OCI-LY7 (cell line): ENCODE measurements at regions not wholly inside any gene's neighbourhood (a gene's known extent, or its start where the extent isn't known, plus 50 kb on each side); places are given as distances from the start of the nearest gene placed in this dataset.
A peak's percentile ranks its signal among the peaks of the same experiment; 100 is the strongest.

Source experiments
- BruUV-seq: library from RNA; stranded (reverse); fragments of 400-500 nt; replicated peaks from 2 replicates; lab custom pipeline; 2021; lab: Mats Ljungman, UMichigan
- CTCF ChIA-PET: fragments of 300-600 bp; sonication (Branson Sonifier 250); formaldehyde crosslinking; loops from one replicate; lab custom pipeline; 2022; ENCODE audit warnings: antibody characterized with exemption; ENCODE audit not compliant: unreplicated experiment; lab: Charles Lee
- POLR2A ChIA-PET: fragments of 300-600 bp; sonication (Branson Sonifier 250); formaldehyde crosslinking; loops from one replicate; lab custom pipeline; 2022; ENCODE audit warnings: antibody characterized with exemption; lab: Charles Lee
- DNase-seq: peaks from one replicate; pipeline ENCODE4 v3.0.0-alpha.2; 2015; ENCODE audit warnings: low spot score
- H2AFZ ChIP-seq: fragments of 200-600 bp; sonication (generic), shearing (Covaris generic); 2 replicates; pipeline ENCODE4 v1.6.1; 2014; ENCODE audit warnings: mild to moderate bottlenecking, antibody characterized with exemption, low read length, moderate library complexity
- H3K27ac ChIP-seq: fragments of 200-600 bp; sonication (generic); 2 replicates; pipeline ENCODE4 v1.5.1; 2014; ENCODE audit warnings: mixed run types, low read depth, mild to moderate bottlenecking, moderate library complexity, low read length, inconsistent platforms; ENCODE audit not compliant: poor library complexity, severe bottlenecking
- H3K36me3 ChIP-seq: fragments of 200-600 bp; sonication (generic); 2 replicates; pipeline ENCODE4 v1.6.1; 2014; ENCODE audit warnings: mild to moderate bottlenecking, antibody characterized with exemption, low read length, moderate library complexity, mixed read lengths; ENCODE audit not compliant: insufficient read depth
- H3K4me1 ChIP-seq: fragments of 200-600 bp; sonication (generic); 2 replicates; pipeline ENCODE4 v1.5.1; 2014; ENCODE audit warnings: mild to moderate bottlenecking, low read length; ENCODE audit not compliant: insufficient read depth, poor library complexity, severe bottlenecking
- H3K4me2 ChIP-seq: fragments of 200-600 bp; sonication (generic); 2 replicates; pipeline ENCODE4 v1.6.1; 2014; ENCODE audit warnings: mild to moderate bottlenecking, low read length
- H3K4me3 ChIP-seq: fragments of 200-600 bp; sonication (generic); 2 replicates; pipeline ENCODE4 v1.5.1; 2014; ENCODE audit warnings: mild to moderate bottlenecking, low read depth, low read length; ENCODE audit not compliant: poor library complexity, severe bottlenecking
- H3K79me2 ChIP-seq: fragments of 200-600 bp; sonication (generic); 2 replicates; pipeline ENCODE4 v1.6.1; 2016; ENCODE audit warnings: low read depth, mild to moderate bottlenecking, low read length, moderate library complexity, mixed read lengths; ENCODE audit not compliant: insufficient read depth
- H3K9me2 ChIP-seq: fragments of 200-600 bp; sonication (generic); 2 replicates; pipeline ENCODE4 v1.6.1; 2016; ENCODE audit warnings: mild to moderate bottlenecking, low read length, mixed read lengths; ENCODE audit not compliant: insufficient read depth
- H3K9me3 ChIP-seq: fragments of 200-600 bp; sonication (generic); 2 replicates; pipeline ENCODE4 v1.6.1; 2014; ENCODE audit warnings: mild to moderate bottlenecking, mixed run types, low read length, mixed read lengths
- H4K20me1 ChIP-seq: fragments of 200-600 bp; sonication (generic); 2 replicates; pipeline ENCODE4 v1.6.1; 2014; ENCODE audit warnings: mild to moderate bottlenecking, antibody characterized with exemption, low read length, moderate library complexity, mixed read lengths; ENCODE audit not compliant: insufficient read depth
- CTCF ChIP-seq: fragments of 200-600 bp; sonication (generic); conservative IDR thresholded peaks from 2 replicates; pipeline ENCODE4 v1.5.1; 2014; ENCODE audit warnings: mild to moderate bottlenecking, antibody characterized with exemption, low read length, moderate library complexity, mixed read lengths
- EZH2phosphoT487 ChIP-seq: fragments of 200-600 bp; sonication (generic); IDR thresholded peaks from 2 replicates; pipeline ENCODE4 v1.6.1; 2018; ENCODE audit warnings: low read depth, borderline replicate concordance, mild to moderate bottlenecking, mixed run types, antibody characterized with exemption, low read length, moderate library complexity, mixed read lengths
- intact Hi-C: fragments of 100-400 bp; cut with micrococcal nuclease; formaldehyde crosslinking; loops from one replicate; pipeline ENCODE4 v1.10.0; 2022; ENCODE audit not compliant: unreplicated experiment

GRCh38 chr2:59713577-59713976 lies 839.9 kb downstream of the BCL11A start:
- Histone ChIP-seq H4K20me1 (no peaks in the 10 kb centered on the region), H3K79me2 (no peaks in the 10 kb centered on the region), H3K9me2 (no peaks in the 10 kb centered on the region), H3K36me3 (no peaks in the 10 kb centered on the region), H3K9me3 (no peaks in the 10 kb centered on the region), H3K4me1 (no peaks in the 10 kb centered on the region), H3K4me3 (no peak overlapping the region), H3K4me2 (no peak overlapping the region), H3K27ac (no peak overlapping the region), H2AFZ (no peak overlapping the region)
- BruUV-seq, result no TSS peak
- DNase-seq, result peak; percentile 6
- CTCF ChIA-PET, result no interaction called here
- TF ChIP-seq CTCF (no peak), EZH2phosphoT487 (no peak)
- POLR2A ChIA-PET, result no interaction called here
- intact Hi-C loops, result no loop called here

GRCh38 chr2:59711121-59711520 lies 842.3 kb downstream of the BCL11A start:
- TF ChIP-seq EZH2phosphoT487 (no peak), CTCF (no peak)
- Histone ChIP-seq H3K4me1 (no peaks in the 10 kb centered on the region), H2AFZ (no peak overlapping the region), H3K27ac (no peak overlapping the region), H4K20me1 (no peaks in the 10 kb centered on the region), H3K36me3 (no peaks in the 10 kb centered on the region), H3K4me3 (no peak overlapping the region), H3K79me2 (no peaks in the 10 kb centered on the region), H3K9me3 (no peaks in the 10 kb centered on the region), H3K4me2 (no peak overlapping the region), H3K9me2 (no peaks in the 10 kb centered on the region)
- CTCF ChIA-PET, result no interaction called here
- BruUV-seq, result no TSS peak
- intact Hi-C loops, result no loop called here
- POLR2A ChIA-PET, result interaction anchor here (0.6 kb wide), 1 partner anchor 456 kb away, joined by 4 read pairs; no protein-coding TSS in a partner anchor
- no peak for DNase-seq

- no peak overlapping the region for H2AFZ ChIP-seq
- POLR2A ChIA-PET, result no interaction called here
- no peaks in the 10 kb centered on the region for H3K79me2 ChIP-seq
- no peaks in the 10 kb centered on the region for H3K9me2 ChIP-seq
- BruUV-seq, result no TSS peak
- DNase-seq, result no peak
- intact Hi-C loops, result no loop called here
- H3K4me2 ChIP-seq, result no peak overlapping the region
- TF ChIP-seq CTCF, result no peak
- no peaks in the 10 kb centered on the region for H3K9me3 ChIP-seq
- H3K36me3 ChIP-seq, result no peaks in the 10 kb centered on the region
- H3K27ac ChIP-seq, result no peak overlapping the region
- no peaks in the 10 kb centered on the region for H4K20me1 ChIP-seq
- H3K4me1 ChIP-seq, result no peaks in the 10 kb centered on the region
- CTCF ChIA-PET, result no interaction called here
- no peak overlapping the region for H3K4me3 ChIP-seq
Observed at GRCh38 chr2:59706729-59707128, 846.7 kb downstream of the BCL11A start.
